GM19238 (cell line): ENCODE measurements at regions not wholly inside any gene's neighbourhood (a gene's known extent, or its start where the extent isn't known, plus 50 kb on each side); places are given as distances from the start of the nearest gene placed in this dataset.

Source experiments
- DNase-seq: peaks from one replicate; pipeline ENCODE4 v3.0.0; 2011; ENCODE audit warnings: low spot score; ENCODE audit not compliant: insufficient read length

GRCh38 chr5:73292816-73293459 lies 119.9 kb downstream of the TMEM174 start:
- DNase-seq: no peak

GRCh38 chr5:73291873-73292272 lies 118.9 kb downstream of the TMEM174 start:
- no peak for DNase-seq

GRCh38 chr5:73290242-73290641 lies 117.2 kb downstream of the TMEM174 start:
- DNase-seq: no peak

- no peak for DNase-seq
Observed at GRCh38 chr5:73288803-73289720, 116.1 kb downstream of the TMEM174 start.

GRCh38 chr5:73286896-73287295 lies 113.9 kb downstream of the TMEM174 start:
- no peak for DNase-seq

- no peak for DNase-seq
Observed at GRCh38 chr5:73284985-73285384, 112.0 kb downstream of the TMEM174 start.

- no peak for DNase-seq
Observed at GRCh38 chr5:73284220-73284795, 111.3 kb downstream of the TMEM174 start.

GRCh38 chr5:73282923-73283322 lies 109.9 kb downstream of the TMEM174 start:
- no peak for DNase-seq

- DNase-seq: no peak
Observed at GRCh38 chr5:73282383-73282782, 109.4 kb downstream of the TMEM174 start.

- no peak for DNase-seq
Observed at GRCh38 chr5:73280821-73281746, 108.1 kb downstream of the TMEM174 start.

GRCh38 chr5:73280386-73280785 lies 107.4 kb downstream of the TMEM174 start:
- no peak for DNase-seq

- no peak for DNase-seq
Observed at GRCh38 chr5:73279805-73280204, 106.8 kb downstream of the TMEM174 start.

- no peak for DNase-seq
Observed at GRCh38 chr5:73278693-73279092, 105.7 kb downstream of the TMEM174 start.

GRCh38 chr5:73274881-73275663 lies 102.1 kb downstream of the TMEM174 start:
- no peak for DNase-seq

- no peak for DNase-seq
Observed at GRCh38 chr5:73274121-73274520, 101.1 kb downstream of the TMEM174 start.

GRCh38 chr5:73273379-73274050 lies 100.5 kb downstream of the TMEM174 start:
- no peak for DNase-seq

GRCh38 chr5:73272351-73272750 lies 99.4 kb downstream of the TMEM174 start:
- no peak for DNase-seq

- no peak for DNase-seq
Observed at GRCh38 chr5:73268826-73269225, 95.8 kb downstream of the TMEM174 start.

GRCh38 chr5:73267766-73268435 lies 94.9 kb downstream of the TMEM174 start:
- no peak for DNase-seq
